ENCODE measurements at regions not wholly inside any gene's neighbourhood (a gene's known extent, or its start where the extent isn't known, plus 50 kb on each side); places are given as distances from the start of the nearest gene placed in this dataset.
"Not testable (repeated sequence)": the region's sequence is repeated elsewhere in the genome, so short reads cannot be mapped to it uniquely, and the experiment has no call there.

DNA sequence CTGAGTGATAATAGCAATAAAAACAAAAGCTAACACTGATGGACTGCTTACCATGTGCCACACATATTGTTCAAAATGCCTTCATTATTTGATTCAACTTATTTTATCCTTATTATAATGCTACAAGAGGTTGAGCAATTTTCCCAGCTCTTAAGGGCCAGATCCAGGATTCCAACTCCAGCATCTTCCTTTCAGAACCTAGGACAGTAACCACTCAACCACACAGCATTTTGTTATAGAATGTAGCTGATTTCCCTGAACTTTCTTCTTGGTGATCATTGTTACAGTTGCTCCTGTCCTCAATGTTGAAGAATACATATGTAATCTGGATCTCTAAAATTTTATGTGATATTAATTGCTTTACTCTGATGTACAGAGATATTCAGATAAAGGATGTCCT, 341.7 kb downstream of the PIK3C3 start:
- FAIRE-seq (no peak), DNase-seq (ENCODE audit: insufficient read length) (no peak)
- no peak for TF ChIP-seq TAF1 (IDR thresholded peaks at IDR 0.05; ENCODE audit: borderline replicate concordance, low read depth, low read length)

DNA sequence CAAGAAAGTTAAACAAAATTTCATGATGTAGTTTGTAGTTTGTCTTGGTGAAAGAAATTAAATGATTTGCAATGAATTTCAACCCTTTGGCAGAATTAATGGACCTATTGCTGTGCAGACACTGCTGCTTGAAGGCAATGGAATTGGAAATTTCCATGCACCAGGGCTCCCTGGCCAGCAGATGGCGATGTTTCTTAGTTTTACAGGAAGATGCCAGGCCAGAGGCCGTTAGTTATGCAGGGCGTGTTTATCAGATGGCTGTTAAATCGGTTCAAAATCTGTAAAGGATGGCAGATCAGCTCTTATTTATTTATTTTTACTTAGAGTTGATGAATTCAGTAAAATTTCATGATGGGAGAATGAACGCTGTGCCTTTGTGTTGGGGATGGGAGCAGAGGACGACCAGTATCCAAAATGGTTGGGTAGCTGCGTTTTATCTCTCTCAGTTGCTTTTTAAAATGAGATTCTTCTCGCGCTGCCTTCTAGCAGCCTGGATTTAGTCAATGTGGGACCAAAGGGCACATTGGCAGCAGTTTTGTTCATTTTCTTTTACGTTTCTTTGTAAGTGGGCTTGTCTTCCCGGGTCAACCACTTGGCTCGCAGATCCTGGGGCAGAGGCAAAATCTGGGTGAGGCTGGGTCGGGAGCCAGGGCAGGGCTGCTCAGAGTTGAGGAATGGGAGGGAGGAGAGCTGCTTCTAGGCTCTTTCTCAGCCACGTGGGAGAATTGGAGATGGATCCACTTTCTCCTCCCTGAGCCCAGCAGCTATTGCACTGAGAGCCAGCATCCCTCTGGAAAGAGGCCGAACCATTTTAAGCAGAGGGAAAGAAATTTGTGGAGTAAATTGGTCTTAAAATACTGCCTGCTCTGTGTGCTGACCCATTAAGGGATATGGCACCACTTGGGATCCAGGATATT, 344.0 kb downstream of the PIK3C3 start:
- TF ChIP-seq POLR2AphosphoS5 (IDR thresholded peaks at IDR 0.05; ENCODE audit: low read depth, low read length) (no peak), POLR2A (IDR thresholded peaks at IDR 0.05; ENCODE audit: low read depth, low read length) (no peak), TAF1 (IDR thresholded peaks at IDR 0.05; ENCODE audit: borderline replicate concordance, low read depth, low read length) (no peak)
- FAIRE-seq (peak; percentile 86), DNase-seq (ENCODE audit: insufficient read length) (peak; percentile 13)

DNA sequence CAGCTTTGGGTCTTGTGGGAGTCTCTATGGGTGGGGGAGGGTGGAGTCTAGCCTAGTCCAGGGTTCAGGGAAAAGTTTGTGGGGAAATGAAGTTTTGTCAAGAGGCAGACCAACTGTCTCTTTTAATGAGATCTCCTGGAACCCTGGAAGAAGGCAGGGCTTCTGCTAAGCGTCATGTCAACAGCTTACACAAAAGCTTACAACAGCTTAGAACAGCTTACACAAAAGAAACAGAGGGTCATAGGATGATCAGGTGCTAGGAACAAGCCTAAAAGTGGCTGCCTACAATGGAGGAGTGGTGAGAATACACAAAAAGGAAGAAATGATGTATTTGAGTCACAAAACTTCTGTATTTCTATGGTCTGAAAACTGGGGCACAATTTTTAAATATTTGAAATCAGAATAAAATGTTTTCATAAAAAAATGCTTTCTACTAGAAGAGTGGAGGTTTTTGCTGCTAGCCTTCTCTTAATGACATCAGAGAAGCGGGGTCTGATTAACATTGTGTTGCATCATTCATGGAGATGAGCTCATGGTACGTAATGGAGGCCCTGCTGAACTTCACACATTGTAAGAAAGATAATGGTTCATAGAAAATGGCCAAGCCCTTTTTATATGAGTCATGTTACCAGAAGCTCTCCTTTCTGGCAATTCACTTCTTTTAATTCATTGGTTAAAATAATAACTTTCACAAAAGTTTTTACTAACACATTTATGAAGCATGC, 351.0 kb downstream of the PIK3C3 start:
- DNase-seq (ENCODE audit: insufficient read length) (no peak), FAIRE-seq (no peak)
- TF ChIP-seq TAF1 (IDR thresholded peaks at IDR 0.05; ENCODE audit: borderline replicate concordance, low read depth, low read length) (no peak), POLR2A (IDR thresholded peaks at IDR 0.05; ENCODE audit: low read depth, low read length) (no peak), POLR2AphosphoS5 (IDR thresholded peaks at IDR 0.05; ENCODE audit: low read depth, low read length) (no peak)

DNA sequence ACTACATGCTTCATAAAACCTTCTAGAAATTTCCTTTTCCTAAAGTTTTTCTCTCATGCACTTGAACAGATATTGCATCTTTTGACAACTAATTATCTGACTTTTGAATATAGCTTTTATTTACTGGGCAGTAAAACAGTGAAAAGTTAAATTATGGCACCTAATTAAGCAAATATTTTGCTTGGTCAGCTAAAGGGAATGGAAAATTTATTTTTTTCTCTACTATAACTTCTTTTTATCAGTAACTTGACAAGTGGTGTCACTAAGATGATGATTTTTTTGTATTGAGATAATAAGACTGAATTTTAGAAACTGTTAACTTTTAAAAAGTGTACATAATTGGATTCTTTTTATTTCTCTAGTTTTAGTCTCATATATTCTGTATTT, 351.6 kb downstream of the PIK3C3 start:
- DNase-seq (ENCODE audit: insufficient read length) (no peak), FAIRE-seq (no peak)
- TF ChIP-seq TAF1 (IDR thresholded peaks at IDR 0.05; ENCODE audit: borderline replicate concordance, low read depth, low read length): no peak
- TF ChIP-seq POLR2AphosphoS5 (IDR thresholded peaks at IDR 0.05; ENCODE audit: low read depth, low read length): no peak
- TF ChIP-seq POLR2A (IDR thresholded peaks at IDR 0.05; ENCODE audit: low read depth, low read length): no peak

DNA sequence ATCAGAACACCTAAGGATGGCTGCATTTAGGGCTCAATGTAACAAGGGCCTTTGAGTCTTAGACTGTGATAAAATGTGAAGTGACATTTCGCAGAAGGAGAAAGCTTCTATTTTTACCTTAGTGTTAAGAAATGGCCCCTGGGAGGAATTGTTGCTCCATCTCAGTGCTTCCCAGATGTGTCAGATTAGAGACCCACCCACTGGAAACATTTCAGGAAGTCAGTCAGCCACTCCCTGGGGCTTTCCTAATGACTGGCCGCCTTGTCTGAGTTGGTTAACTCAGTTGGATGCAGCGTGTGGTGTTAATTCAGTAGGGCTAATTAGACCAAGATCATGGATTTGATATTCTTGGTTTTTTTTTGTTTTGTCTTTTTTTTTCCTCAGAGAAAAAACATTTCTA, 355.9 kb downstream of the PIK3C3 start:
- DNase-seq (ENCODE audit: insufficient read length): no peak
- no peak for FAIRE-seq
- no peak for TF ChIP-seq POLR2AphosphoS5 (IDR thresholded peaks at IDR 0.05; ENCODE audit: low read depth, low read length)
- no peak for TF ChIP-seq POLR2A (IDR thresholded peaks at IDR 0.05; ENCODE audit: low read depth, low read length)
- TF ChIP-seq TAF1 (IDR thresholded peaks at IDR 0.05; ENCODE audit: borderline replicate concordance, low read depth, low read length): no peak

DNA sequence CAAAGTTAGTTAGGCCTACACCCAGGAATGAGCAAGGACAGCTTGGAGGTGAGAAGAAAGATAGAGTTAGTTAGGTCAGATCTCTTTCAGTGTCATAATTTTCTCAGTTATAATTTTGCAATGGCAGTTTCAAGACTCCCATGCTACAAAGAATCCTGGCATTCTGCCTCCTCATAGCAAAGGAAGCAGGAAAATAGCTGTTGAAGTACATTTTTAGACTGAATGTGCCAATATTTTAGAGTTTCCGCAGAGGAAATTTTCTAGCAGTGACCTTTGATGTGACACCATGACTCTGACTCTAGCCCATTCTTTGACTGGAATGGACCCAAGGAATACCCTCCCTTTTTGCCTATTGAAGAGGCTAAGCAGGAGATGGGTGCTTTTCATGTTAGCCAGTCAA, 371.7 kb downstream of the PIK3C3 start:
- TF ChIP-seq POLR2AphosphoS5 (IDR thresholded peaks at IDR 0.05; ENCODE audit: low read depth, low read length) (no peak), POLR2A (IDR thresholded peaks at IDR 0.05; ENCODE audit: low read depth, low read length) (no peak), TAF1 (IDR thresholded peaks at IDR 0.05; ENCODE audit: borderline replicate concordance, low read depth, low read length) (no peak)
- FAIRE-seq (no peak), DNase-seq (ENCODE audit: insufficient read length) (no peak)

DNA sequence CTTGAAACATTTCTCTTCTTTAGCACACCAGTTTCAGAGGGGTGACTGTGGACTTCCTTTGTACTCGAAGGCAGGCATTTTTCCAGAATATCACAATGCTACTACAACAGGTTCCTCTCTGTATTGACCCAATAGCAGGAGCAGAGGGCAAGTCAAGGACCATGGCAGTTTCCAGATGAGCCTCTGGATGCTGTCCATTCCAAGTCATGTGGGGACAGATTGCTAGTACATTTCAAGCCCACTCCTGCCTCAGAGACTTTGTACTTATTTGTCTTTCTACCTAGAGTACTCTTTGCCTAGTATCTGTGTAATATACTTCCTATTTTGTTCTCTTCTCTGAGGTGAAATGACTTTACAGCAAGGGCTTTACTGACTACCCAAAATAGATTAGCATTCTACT, 373.9 kb downstream of the PIK3C3 start:
- no peak for TF ChIP-seq POLR2AphosphoS5 (IDR thresholded peaks at IDR 0.05; ENCODE audit: low read depth, low read length)
- no peak for TF ChIP-seq POLR2A (IDR thresholded peaks at IDR 0.05; ENCODE audit: low read depth, low read length)
- TF ChIP-seq TAF1 (IDR thresholded peaks at IDR 0.05; ENCODE audit: borderline replicate concordance, low read depth, low read length): no peak
- no peak for FAIRE-seq
- DNase-seq (ENCODE audit: insufficient read length): no peak

DNA sequence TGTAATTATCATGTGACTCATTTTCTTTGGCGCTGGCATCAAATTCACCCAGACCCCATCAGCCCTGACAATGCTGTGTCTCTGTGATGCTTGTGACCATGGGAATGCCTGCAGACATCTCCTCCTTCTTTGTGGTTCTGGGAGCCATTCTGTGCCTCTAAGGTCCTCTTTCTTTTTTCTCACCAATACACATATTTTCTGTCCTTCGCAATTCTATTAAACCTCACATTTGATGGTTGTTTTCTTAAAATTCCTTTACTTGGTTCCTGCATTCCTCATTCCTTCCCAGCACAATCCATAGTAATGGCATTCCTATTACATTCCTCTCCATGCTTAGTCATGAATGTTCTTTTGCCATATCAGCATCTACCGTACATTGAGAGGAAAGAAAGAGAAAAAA, 375.3 kb downstream of the PIK3C3 start:
- DNase-seq (ENCODE audit: insufficient read length) (no peak), FAIRE-seq (no peak)
- no peak for TF ChIP-seq TAF1 (IDR thresholded peaks at IDR 0.05; ENCODE audit: borderline replicate concordance, low read depth, low read length)
- TF ChIP-seq POLR2AphosphoS5 (IDR thresholded peaks at IDR 0.05; ENCODE audit: low read depth, low read length): no peak
- no peak for TF ChIP-seq POLR2A (IDR thresholded peaks at IDR 0.05; ENCODE audit: low read depth, low read length)

DNA sequence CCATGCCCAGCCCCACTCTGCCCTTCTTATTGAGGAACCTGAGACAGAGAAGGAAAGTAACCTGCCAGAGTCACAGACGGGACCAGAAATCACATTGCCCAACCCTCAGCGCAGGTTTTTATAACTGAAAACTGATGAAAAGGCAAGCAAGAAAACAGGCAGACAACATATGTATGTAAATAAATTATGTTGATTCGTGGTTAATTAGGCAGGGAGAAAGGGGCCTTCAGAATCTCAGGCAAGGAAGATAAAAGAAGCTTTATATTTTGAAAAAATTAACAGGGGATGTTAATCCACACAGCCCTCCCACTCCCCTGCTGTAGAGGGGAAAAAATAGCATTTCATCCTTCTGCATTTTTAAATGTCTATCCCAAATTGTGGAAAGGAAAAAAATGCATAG, 378.5 kb downstream of the PIK3C3 start:
- FAIRE-seq (no peak), DNase-seq (ENCODE audit: insufficient read length) (no peak)
- TF ChIP-seq TAF1 (IDR thresholded peaks at IDR 0.05; ENCODE audit: borderline replicate concordance, low read depth, low read length) (no peak), POLR2AphosphoS5 (IDR thresholded peaks at IDR 0.05; ENCODE audit: low read depth, low read length) (no peak), POLR2A (IDR thresholded peaks at IDR 0.05; ENCODE audit: low read depth, low read length) (no peak)

DNA sequence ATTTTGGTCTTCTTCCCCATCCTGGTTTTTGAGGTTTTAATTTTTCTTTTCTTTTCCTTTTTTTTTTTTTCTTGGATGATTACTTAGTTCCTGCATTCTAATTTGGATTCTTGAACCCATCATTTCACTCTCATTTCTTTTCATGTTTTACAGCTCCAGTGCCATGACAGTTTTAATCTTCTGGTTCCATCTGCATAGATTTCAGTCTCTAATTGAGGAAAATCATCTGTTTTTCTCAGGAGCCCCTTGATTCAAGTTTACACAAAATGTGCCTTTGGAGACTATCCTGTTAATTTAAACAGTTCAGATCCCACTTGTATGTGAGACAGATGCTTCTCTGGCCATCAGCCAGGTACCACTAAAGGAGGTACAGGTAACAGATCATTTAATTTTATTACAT, 379.9 kb downstream of the PIK3C3 start:
- FAIRE-seq: no peak
- no peak for DNase-seq (ENCODE audit: insufficient read length)
- no peak for TF ChIP-seq POLR2A (IDR thresholded peaks at IDR 0.05; ENCODE audit: low read depth, low read length)
- no peak for TF ChIP-seq TAF1 (IDR thresholded peaks at IDR 0.05; ENCODE audit: borderline replicate concordance, low read depth, low read length)
- no peak for TF ChIP-seq POLR2AphosphoS5 (IDR thresholded peaks at IDR 0.05; ENCODE audit: low read depth, low read length)

DNA sequence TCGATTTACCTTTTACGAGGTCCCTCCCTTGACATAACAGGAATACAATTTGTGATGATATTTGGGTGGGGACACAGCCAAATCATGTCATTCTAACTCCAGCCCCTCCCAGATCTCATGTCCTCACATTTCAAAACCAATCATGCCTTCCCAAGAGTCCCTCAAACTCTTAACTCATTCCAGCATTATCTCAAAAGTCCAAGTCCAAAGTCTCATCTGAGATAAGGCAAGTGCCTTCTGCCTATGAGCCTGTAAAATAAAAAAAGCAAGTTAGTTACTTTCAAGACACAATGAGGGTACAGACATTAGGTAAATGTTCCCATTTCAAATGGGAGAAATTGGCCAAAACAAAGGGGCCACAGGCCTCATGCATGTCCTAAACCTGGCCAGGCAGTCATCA, 381.1 kb downstream of the PIK3C3 start:
- DNase-seq (ENCODE audit: insufficient read length) (no peak), FAIRE-seq (no peak)
- no peak for TF ChIP-seq POLR2AphosphoS5 (IDR thresholded peaks at IDR 0.05; ENCODE audit: low read depth, low read length)
- TF ChIP-seq TAF1 (IDR thresholded peaks at IDR 0.05; ENCODE audit: borderline replicate concordance, low read depth, low read length): no peak
- TF ChIP-seq POLR2A (IDR thresholded peaks at IDR 0.05; ENCODE audit: low read depth, low read length): no peak

DNA sequence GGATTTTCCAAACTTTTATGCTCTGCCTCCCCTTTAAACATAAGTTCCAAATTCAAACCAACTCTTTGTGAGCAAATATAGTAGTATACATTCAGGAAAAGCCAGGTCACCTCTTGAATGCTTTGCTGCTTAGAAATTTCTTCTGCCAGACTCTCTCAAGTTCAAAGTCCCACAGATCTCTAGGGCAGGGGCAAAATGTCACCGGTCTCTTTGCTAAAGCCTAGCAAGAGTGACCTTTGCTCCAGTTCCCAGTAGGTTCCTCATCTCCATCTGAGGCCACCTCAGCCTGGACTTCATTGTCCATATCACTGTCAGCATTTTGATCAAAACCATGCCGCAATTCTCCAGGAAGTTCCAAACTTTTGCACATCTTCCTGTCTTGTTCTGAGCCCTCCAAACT, 382.3 kb downstream of the PIK3C3 start:
- FAIRE-seq; DNase-seq (ENCODE audit: insufficient read length): not testable (repeated sequence)

All from GM12892 (cell line).